MM.1S (cell line): ENCODE measurements at regions not wholly inside any gene's neighbourhood (a gene's known extent, or its start where the extent isn't known, plus 50 kb on each side); places are given as distances from the start of the nearest gene placed in this dataset.

Experiments used
- CTCF ChIP-seq: fragments of 300-600 bp; sonication (generic); IDR thresholded peaks from 2 replicates; pipeline ENCODE4 v1.5.1; 2016; ENCODE audit warnings: antibody characterized with exemption, low read length, mixed read lengths
- EZH2 ChIP-seq: fragments of 300-600 bp; sonication (generic); optimal IDR thresholded peaks from 2 replicates; pipeline ENCODE3; 2017; ENCODE audit warnings: low read depth, mild to moderate bottlenecking, antibody characterized with exemption, low read length, mixed read lengths
- EZH2phosphoT487 ChIP-seq: fragments of 300-600 bp; sonication (generic); IDR thresholded peaks from 2 replicates; pipeline ENCODE4 v1.6.1; 2018; ENCODE audit warnings: antibody characterized with exemption, low read length

- no peak for TF ChIP-seq CTCF
- TF ChIP-seq EZH2, result no peak
- no peak for TF ChIP-seq EZH2phosphoT487
These were observed 769.6 kb upstream of the ARPP21 start for GRCh38 chr3:34869696-34870095.
